Small intestine (tissue), 7 donors: ENCODE measurements at regions not wholly inside any gene's neighbourhood (a gene's known extent, or its start where the extent isn't known, plus 50 kb on each side); places are given as distances from the start of the nearest gene placed in this dataset.

Experiments
- DNase-seq, 2 donors: peaks; one replicate each; pipeline versions ENCODE4 v3.0.0 to v3.0.0-alpha.2; 2013
- FAIRE-seq: peaks from 2 replicates; lab custom pipeline; 2012; peaks lifted over from hg19 to GRCh38; lab: Jason Lieb, UNC
- H3K27ac ChIP-seq, 3 donors: one replicate each; pipeline ENCODE4 v1.5.1; 2013; ENCODE audit warnings: low read length in 2 of 3, mild to moderate bottlenecking in 2 of 3, control low read depth in 1 of 3, inconsistent platforms in 1 of 3, low read depth in 1 of 3, moderate library complexity in 1 of 3
- H3K27me3 ChIP-seq, 3 donors: one replicate each; pipeline ENCODE4 v1.6.1; 2013; ENCODE audit warnings: low read length in 3 of 3, inconsistent platforms in 1 of 3; ENCODE audit not compliant: control insufficient read depth in 3 of 3, insufficient read depth in 3 of 3
- H3K36me3 ChIP-seq, 3 donors: one replicate each; pipeline ENCODE4 v1.6.1; 2013; ENCODE audit warnings: low read length in 3 of 3, inconsistent platforms in 1 of 3, low read depth in 1 of 3, mild to moderate bottlenecking in 1 of 3, moderate library complexity in 1 of 3; ENCODE audit not compliant: control insufficient read depth in 3 of 3, insufficient read depth in 2 of 3
- H3K4me1 ChIP-seq, 3 donors: one replicate each; pipeline ENCODE4 v1.6.1; 2013; ENCODE audit warnings: low read length in 2 of 3, inconsistent platforms in 1 of 3, low read depth in 1 of 3, mild to moderate bottlenecking in 1 of 3, moderate library complexity in 1 of 3; ENCODE audit not compliant: control insufficient read depth in 3 of 3, insufficient read depth in 2 of 3
- H3K4me3 ChIP-seq, 3 donors: one replicate each; pipeline ENCODE4 v1.5.1; 2013; ENCODE audit warnings: low read length in 3 of 3, control low read depth in 1 of 3, inconsistent platforms in 1 of 3, low read depth in 1 of 3, mild to moderate bottlenecking in 1 of 3, moderate library complexity in 1 of 3
- H3K9me3 ChIP-seq, 2 donors: one replicate each; pipeline ENCODE4 v1.6.1; 2013; ENCODE audit warnings: low read depth in 1 of 2, low read length in 1 of 2; ENCODE audit not compliant: control insufficient read depth in 2 of 2, insufficient read depth in 1 of 2
- WGBS, 3 donors: extraction: QIAGEN DNeasy Blood & Tissue Kit; methylation state at CpG; one replicate each; pipeline ENCODE4 v1.1.7; 2013; 5-methylcytosine and 5-hydroxymethylcytosine counted together
- donor health status: healthy with polysubstance abuse.
- donor health status: control.
- donor health status: control.
- donor health status: Bipolar disorder and iron deficiency.
- donor health status: healthy.

DNA sequence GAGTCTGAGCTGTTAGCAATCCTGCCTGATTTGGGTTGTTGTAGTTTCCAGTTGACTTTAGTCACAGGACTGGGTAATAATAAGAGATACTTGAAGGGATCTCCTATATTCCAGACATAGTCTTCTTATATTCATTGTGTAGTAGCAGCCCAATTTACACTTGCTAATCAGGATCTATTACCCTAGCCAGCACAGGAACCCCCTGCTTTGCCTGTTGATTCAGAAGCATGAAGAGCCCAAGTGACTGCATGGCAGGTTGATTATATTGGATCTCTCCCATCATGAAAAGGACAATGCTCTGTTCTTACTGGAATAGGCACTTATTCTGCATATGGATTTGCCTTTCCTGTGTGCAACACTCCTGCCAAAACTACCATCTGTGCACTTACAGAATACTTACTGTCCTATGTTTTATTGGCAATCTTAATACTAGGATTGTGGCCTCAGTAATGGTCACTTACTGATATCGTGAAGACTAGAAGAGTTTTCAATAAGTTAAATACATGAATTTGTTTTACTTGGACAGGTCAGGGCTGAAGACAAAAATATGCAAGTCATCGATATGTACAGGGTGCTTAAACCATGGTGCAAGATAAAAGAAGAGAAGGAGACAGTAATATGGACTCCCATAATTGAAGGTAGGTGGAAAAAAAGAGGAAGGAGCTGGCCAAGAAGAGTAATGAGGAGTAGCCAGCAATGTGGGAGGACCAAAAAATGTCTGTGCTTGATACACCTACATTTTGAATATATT lies 304.1 kb downstream of the MCTP2 start:
- peaks cover 0 to 3% (median 0%) of the 10 kb centered on the region in 3 donors for H3K27me3 ChIP-seq
- H3K4me3 ChIP-seq: no peak overlapping the region
- H3K9me3 ChIP-seq: no peaks in the 10 kb centered on the region
- DNase-seq: no peak
- no peaks in the 10 kb centered on the region for H3K36me3 ChIP-seq
- FAIRE-seq: no peak
- H3K27ac ChIP-seq: no peak overlapping the region
- WGBS, 3 donors: 64 to 89% (median 85%) methylated on average over 2 of the region's 2 CpGs
- no peaks in the 10 kb centered on the region for H3K4me1 ChIP-seq

DNA sequence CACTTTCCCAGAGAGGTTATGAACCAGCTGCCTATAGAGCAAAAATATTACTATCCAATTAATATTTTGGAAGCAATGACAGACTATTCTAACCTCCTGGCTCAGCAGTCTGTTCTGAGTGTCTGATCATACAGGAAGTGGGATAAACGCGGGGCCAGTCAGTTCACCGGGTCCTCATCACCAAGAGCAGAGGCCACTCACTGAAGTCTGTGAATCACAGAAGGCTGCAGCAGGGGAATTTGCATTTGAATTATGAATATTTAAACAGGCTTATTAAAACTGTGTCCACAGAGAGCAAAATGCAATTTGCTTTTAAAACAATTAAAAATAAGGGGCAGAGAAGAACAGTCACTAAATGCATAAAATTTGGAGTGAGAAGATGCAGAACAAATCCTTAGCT lies 305.2 kb downstream of the MCTP2 start:
- Histone ChIP-seq H3K9me3 (no peaks in the 10 kb centered on the region), H3K27me3 (peaks cover 0 to 3% (median 0%) of the 10 kb centered on the region in 3 donors), H3K4me3 (no peak overlapping the region), H3K4me1 (no peaks in the 10 kb centered on the region), H3K27ac (no peak overlapping the region), H3K36me3 (no peaks in the 10 kb centered on the region)
- FAIRE-seq: no peak
- 43 to 72% (median 66%) methylated on average over 3 of the region's 3 CpGs for WGBS, 3 donors
- DNase-seq: no peak

- Histone ChIP-seq H3K36me3 (no peaks in the 10 kb centered on the region), H3K4me1 (no peaks in the 10 kb centered on the region), H3K9me3 (no peaks in the 10 kb centered on the region), H3K27ac (no peak overlapping the region), H3K27me3 (peaks cover 0 to 3% (median 0%) of the 10 kb centered on the region in 3 donors), H3K4me3 (no peak overlapping the region)
- WGBS, 3 donors: 0 to 36% (median 0%) methylated on average over 1 of the region's 1 CpG
- DNase-seq (no peak), FAIRE-seq (no peak)
Measured at GRCh38 chr15:94538280-94538679, 306.9 kb downstream of the MCTP2 start.

GRCh38 chr15:94542391-94542790 lies 311.0 kb downstream of the MCTP2 start:
- H3K36me3 ChIP-seq: no peaks in the 10 kb centered on the region
- FAIRE-seq (no peak), DNase-seq (no peak)
- H3K4me3 ChIP-seq: no peak overlapping the region
- no peaks in the 10 kb centered on the region for H3K27me3 ChIP-seq
- H3K4me1 ChIP-seq: no peaks in the 10 kb centered on the region
- H3K27ac ChIP-seq: no peak overlapping the region
- no peaks in the 10 kb centered on the region for H3K9me3 ChIP-seq
- 63 to 84% (median 66%) methylated on average over 1 of the region's 1 CpG for WGBS, 3 donors

DNA sequence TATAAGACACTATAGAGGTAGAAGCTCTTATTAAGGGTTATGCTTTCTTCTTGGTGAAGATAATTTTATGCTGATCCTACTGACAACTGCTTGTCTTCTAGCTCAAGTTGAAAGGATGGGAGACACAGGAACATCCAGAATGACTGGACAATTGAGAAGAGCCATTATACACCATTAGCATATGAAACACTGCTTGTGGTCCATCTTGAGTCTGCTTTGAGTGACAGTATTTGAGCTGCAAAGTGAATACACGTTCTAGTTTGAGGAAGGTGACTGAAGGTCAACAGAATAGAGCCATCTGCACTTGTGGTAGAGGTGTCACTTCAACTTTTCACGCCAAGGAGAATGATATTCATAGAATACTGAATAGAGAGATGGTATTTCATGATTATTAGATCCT lies 315.4 kb downstream of the MCTP2 start:
- H3K27me3 ChIP-seq: no peaks in the 10 kb centered on the region
- H3K27ac ChIP-seq: no peak overlapping the region
- 47 to 62% (median 61%) methylated on average over 2 of the region's 2 CpGs for WGBS, 3 donors
- FAIRE-seq (no peak), DNase-seq (no peak)
- H3K4me1 ChIP-seq: no peaks in the 10 kb centered on the region
- H3K4me3 ChIP-seq: no peak overlapping the region
- no peaks in the 10 kb centered on the region for H3K9me3 ChIP-seq
- no peaks in the 10 kb centered on the region for H3K36me3 ChIP-seq

GRCh38 chr15:94547711-94548110 lies 316.4 kb downstream of the MCTP2 start:
- no peak for FAIRE-seq
- Histone ChIP-seq H3K9me3 (no peaks in the 10 kb centered on the region), H3K27me3 (no peaks in the 10 kb centered on the region), H3K4me3 (no peak overlapping the region), H3K36me3 (no peaks in the 10 kb centered on the region), H3K27ac (no peak overlapping the region), H3K4me1 (no peaks in the 10 kb centered on the region)
- no peak for DNase-seq
- 74 to 77% (median 74%) methylated on average over 6 of the region's 6 CpGs for WGBS, 3 donors

GRCh38 chr15:94555841-94556519 lies 324.6 kb downstream of the MCTP2 start:
- no peaks in the 10 kb centered on the region for H3K36me3 ChIP-seq
- FAIRE-seq: no peak
- WGBS, 3 donors: 73 to 84% (median 73%) methylated on average over 2 of the region's 2 CpGs
- H3K9me3 ChIP-seq: no peaks in the 10 kb centered on the region
- no peak overlapping the region for H3K4me3 ChIP-seq
- DNase-seq: no peak
- no peaks in the 10 kb centered on the region for H3K27me3 ChIP-seq
- H3K4me1 ChIP-seq: no peaks in the 10 kb centered on the region
- H3K27ac ChIP-seq: no peak overlapping the region

DNA sequence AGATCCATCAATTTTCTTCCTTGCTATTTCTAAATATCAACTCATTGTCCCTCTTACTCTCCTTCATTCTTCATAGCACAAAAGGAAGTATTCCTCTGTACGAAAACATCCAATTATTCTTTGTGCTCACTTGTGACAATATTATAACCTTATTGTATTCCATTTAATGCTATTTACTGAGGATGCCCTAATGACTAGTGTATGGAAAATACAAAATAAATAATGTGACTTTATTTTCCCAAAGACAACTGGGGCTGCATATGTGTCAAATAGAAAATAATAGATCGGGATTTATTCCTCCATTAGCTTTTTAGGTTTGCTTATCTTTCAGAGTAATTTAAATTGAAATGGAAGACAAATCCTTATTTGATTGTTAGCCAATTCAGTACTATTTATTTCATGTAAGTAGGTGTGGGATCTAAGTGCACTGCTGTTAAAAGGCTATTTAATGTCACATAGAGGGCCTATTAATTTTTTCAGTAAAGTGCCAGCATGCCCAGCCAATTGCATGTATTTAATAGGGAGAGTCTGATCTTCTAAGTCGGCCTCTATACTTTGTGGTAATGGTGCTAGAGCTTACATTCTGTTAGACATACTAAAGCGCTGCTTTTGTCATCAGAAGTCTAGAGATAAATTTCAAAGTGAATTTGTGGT lies 329.8 kb downstream of the MCTP2 start:
- no peaks in the 10 kb centered on the region for H3K27me3 ChIP-seq
- FAIRE-seq (no peak), DNase-seq (no peak)
- H3K27ac ChIP-seq: no peak overlapping the region
- 87 to 91% (median 90%) methylated on average over 4 of the region's 4 CpGs for WGBS, 3 donors
- no peaks in the 10 kb centered on the region for H3K36me3 ChIP-seq
- H3K9me3 ChIP-seq: no peaks in the 10 kb centered on the region
- no peaks in the 10 kb centered on the region for H3K4me1 ChIP-seq
- no peak overlapping the region for H3K4me3 ChIP-seq
